NCI-H1048 (cell line): ENCODE measurements at regions not wholly inside any gene's neighbourhood (a gene's known extent, or its start where the extent isn't known, plus 50 kb on each side); places are given as distances from the start of the nearest gene placed in this dataset.
"Not testable (repeated sequence)": the region's sequence is repeated elsewhere in the genome, so short reads cannot be mapped to it uniquely, and the experiment has no call there.

ENCODE experiments used
- DNase-seq: peaks from one replicate; lab custom pipeline; 2025; lab: John Stamatoyannopoulos, UW

DNA sequence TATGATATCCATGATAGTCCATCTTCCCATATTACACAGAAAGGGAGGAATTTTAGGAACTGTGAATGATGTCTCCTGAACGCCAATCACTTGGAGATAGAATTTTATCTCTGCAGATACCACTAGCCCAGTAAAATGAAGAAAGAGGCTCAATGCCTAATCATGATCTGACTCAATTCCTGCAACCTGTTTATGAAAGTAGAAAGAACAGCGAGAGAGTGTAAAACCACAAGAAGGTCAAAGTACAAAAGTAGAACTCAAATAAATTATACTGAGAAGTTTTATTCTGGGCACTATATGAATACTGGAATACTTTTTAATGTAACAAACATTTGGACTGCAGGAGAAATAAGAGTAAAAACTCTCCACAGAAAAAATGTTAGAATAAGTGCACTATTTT, 892.1 kb upstream of the DDX18 start:
- no peak for DNase-seq

DNA sequence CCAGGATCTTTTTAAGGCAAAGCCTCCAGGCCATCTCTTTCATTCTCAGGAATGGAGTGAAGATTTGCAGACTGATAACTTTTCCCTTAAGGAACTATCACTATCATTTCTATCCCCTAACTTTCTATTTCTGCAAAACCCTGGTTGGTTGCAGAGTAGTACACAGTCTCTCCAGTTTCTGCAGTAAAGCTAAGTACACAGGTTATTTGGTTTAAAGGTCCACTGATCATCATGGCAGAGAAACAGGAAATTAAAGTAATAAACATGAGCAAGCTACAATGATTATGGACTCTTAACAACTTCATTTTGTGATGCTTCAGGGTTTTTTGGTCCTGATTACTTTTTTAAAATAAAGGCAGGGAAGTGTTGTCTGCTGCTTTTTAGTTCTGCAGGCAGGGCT, 890.0 kb upstream of the DDX18 start:
- DNase-seq = no peak

- DNase-seq = no peak
These were observed 879.2 kb upstream of the DDX18 start for GRCh38 chr2:116935097-116935814.

- DNase-seq = no peak
These were observed 866.2 kb upstream of the DDX18 start for GRCh38 chr2:116948258-116948657.

DNA sequence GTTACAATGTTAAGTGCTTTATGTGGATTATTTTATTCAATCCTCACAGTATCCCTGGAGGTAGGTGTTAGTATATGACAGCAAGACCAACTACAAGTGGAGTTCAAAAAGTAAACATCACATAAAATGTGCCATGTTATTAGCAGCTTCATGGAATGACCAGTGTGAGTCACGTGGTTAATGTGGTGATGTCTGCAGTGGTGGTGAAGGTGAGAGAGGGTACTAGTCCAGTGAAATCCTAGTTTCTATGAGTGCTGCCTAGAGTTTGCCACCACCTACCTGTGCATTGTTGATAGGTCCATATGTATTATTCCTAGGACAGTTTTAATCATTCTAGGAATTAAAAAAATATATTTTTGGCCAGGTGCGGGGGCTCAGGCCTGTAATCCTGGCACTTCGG, 865.2 kb upstream of the DDX18 start:
- no peak for DNase-seq

GRCh38 chr2:116952254-116952653, 862.2 kb upstream of the DDX18 start:
- no peak for DNase-seq

DNA sequence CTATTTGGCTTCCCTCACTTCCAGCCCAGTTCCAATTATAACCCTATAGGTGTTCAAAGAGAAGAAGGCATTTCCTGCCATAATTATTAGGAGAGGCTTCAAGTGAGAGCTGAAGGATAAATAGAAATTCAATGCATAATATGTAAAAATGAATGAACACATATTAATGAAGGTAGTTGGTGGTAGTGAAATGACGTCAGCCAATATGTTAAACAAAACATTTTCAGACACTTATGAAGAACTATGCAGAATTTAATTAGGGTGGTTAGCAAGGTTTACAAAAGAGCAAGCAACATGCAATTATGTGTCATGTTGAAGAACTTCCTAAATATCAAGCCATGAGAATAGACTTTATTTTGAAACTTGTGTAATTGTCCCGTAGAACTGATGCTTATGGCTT, 858.8 kb upstream of the DDX18 start:
- DNase-seq = no peak

DNA sequence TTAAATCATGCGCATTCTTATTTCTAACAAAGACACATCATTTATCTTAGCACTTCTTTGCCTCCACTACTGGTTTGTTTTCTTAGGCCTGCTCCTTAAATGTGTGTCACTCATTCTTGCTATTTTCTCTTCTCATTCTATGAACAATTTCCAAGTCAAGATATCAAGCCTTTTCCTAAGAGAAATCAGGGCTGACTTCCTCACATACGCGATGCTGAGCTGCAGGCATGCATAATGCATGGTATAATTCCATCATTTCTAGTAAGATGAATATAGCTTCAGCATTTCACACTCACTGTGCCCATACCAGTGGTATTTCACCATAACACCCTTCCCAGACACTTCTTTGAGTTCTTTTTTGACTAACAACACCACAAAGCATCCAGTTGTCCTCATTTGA, 838.9 kb upstream of the DDX18 start:
- no peak for DNase-seq

GRCh38 chr2:116979916-116980764, 834.4 kb upstream of the DDX18 start:
- no peak for DNase-seq

GRCh38 chr2:116987447-116987846, 827.0 kb upstream of the DDX18 start:
- no peak for DNase-seq

DNA sequence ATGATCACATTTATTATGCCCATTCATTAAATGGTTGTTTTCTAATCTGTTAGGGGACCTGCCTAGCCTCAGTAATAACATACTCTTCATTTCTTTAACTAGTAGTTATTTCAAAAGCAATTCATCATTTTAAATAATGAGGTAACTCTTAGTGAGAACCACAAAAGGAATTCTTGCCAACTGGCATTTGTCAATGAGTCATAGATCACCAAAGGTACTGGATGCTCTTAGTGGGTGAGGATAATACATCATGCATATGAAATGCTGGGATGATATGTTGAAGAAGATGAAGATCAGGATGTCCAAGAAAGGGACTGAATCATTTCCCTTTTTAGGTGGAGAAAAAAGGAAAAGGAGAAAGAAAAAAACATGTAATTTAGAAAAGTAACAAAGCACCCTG, 826.2 kb upstream of the DDX18 start:
- no peak for DNase-seq

DNA sequence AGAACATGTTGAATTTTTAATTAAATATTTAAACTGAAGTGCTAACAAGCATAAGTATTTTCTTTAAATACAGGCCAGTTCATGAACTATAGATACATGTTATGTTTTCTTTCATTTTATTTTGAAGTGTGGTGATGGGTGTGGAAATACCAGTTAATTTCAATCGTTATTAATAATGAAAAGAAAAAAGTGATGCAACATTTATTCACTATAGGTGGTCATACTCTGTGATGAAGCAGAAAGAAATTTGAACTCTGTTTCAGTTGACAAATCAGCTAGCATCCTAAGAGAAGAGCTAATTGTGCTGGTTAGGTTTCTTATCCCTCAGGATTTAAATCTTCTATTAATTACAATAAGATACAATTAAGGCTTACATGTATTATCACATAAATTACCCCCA, 795.1 kb upstream of the DDX18 start:
- DNase-seq = no peak

DNA sequence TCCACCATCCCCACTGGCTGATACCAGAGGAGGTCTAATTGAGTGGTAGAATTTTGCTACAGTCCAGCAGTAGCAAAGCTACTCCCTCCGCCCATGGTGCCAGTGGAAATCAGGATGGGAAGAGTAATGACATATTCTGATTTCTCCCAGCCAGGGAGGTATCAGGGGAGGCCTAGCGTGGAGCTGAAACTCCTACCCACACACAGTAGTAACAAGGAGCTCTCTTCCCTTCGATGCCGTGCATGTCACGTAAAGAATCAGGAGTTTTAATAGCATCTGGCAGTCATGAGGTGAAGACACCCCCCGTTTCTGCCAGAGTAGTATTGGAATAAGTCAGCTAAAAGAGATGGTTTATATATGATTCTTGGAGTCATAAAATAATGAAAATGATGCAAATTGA, 786.8 kb upstream of the DDX18 start:
- no peak for DNase-seq

GRCh38 chr2:117028708-117029107, 785.8 kb upstream of the DDX18 start:
- not testable (repeated sequence) for DNase-seq

- DNase-seq = no peak
These were observed 758.8 kb upstream of the DDX18 start for GRCh38 chr2:117055499-117056375.

DNA sequence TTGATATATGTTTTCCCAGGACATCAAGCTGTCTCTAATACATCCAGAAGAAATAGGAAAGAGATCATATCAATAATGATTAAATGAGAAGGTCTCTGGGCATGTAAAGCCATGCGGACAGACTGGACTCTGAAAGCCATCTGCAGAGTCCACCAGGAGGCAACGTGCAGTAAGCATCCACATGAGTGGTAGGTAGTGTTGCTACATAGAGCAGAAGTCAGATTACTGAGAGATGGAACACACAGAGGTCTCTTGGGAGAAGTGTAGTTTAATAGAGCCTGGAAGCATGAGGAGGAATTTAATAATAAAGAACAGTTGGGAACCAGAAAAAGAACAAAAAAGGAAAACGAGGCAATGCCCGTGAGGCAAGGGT, 758.1 kb upstream of the DDX18 start:
- no peak for DNase-seq

DNA sequence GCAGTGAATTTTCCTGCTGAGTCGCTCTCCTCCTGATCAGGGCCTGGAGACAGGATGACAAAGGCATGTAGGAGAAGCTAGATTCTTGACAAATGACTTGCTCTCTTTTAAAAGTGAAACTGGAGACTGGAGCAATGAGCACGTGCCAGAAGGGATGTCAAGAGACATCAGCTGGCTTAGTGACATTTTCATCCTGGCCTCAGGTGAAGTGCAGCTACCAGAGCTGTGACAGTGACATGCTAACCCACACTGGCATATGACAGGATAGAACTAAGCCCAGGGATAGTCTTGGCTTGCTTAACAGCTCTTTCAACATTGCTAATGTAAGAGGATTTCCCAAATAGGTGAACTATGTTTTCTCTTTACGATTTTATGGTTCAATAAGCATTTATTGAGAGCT, 757.5 kb upstream of the DDX18 start:
- no peak for DNase-seq

GRCh38 chr2:117058366-117058765, 756.1 kb upstream of the DDX18 start:
- no peak for DNase-seq

- no peak for DNase-seq
These were observed 750.5 kb upstream of the DDX18 start for GRCh38 chr2:117064021-117064420.

DNA sequence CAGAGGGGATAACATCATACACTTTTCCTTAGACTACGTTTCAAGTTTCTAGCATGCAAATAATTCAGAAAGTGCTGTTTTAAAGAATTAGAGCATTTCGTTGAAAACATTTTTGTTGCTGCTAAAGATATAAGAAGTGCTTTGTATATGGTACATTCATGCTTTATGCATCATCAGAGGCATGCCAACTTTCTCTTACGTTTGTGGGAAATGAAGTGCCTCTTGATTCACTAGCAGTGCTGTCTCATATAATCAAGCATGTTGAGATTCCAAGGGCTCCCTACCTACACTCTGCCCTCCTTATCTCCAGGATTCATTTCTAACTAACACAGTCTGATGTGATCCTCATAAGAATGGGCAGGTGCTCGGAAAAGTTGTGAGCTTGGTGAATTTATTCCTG, 748.6 kb upstream of the DDX18 start:
- DNase-seq = no peak

- DNase-seq = no peak
These were observed 746.6 kb upstream of the DDX18 start for GRCh38 chr2:117067900-117068299.

GRCh38 chr2:117068371-117068770, 746.1 kb upstream of the DDX18 start:
- no peak for DNase-seq
